ENCODE measurements at regions not wholly inside any gene's neighbourhood (a gene's known extent, or its start where the extent isn't known, plus 50 kb on each side); places are given as distances from the start of the nearest gene placed in this dataset.

DNA sequence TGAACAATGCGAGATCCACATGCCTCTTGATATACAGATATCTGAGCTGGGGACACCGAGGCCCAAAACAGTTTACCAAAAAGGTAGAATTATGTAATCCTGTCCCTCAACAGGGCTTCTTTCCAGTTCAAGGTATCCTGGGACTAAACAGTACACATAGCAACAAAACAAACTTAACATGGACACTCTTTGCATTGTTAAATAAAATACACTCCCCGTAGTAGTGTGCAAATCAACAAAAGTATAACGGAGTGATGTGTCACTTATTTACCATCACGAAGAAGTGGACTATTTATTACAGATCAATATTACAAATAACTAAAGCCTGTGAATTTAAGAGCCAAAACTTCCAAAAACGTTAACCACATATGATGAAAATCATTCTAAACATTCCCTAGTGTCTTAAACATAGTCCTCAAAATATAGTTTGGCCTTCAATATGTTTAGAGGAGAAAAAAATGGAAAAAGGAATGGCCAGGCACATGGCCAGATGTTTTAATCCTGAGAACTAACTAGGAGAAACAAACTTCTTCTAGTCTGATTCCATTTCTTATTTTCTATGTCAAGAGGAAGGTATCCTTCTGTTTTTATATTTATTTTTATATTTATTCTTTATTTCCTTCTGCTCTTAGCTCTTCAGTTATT is 377.5 kb downstream of the OSR1 start:
- H3F3A ChIP-seq (ENCODE audit: control insufficient read depth, insufficient read depth), result no peaks in the 10 kb centered on the region
- no peaks in the 10 kb centered on the region for H3K9me3 ChIP-seq (ENCODE audit: control insufficient read depth, insufficient read depth, low read length)
- no peaks in the 10 kb centered on the region for H4K20me1 ChIP-seq (ENCODE audit: control insufficient read depth, insufficient read depth, low read depth, low read length)
- H3K4me1 ChIP-seq (ENCODE audit: control insufficient read depth, low read length), result no peaks in the 10 kb centered on the region
- H3K27me3 ChIP-seq (ENCODE audit: control insufficient read depth, low read length), result no peaks in the 10 kb centered on the region
- no peak overlapping the region for H3K4me3 ChIP-seq (ENCODE audit: low read length)
- no peaks in the 10 kb centered on the region for H3K9me2 ChIP-seq (replicated peaks; ENCODE audit: control insufficient read depth, low read length)
- H3K4me2 ChIP-seq (ENCODE audit: low read length), result no peak overlapping the region
- no peaks in the 10 kb centered on the region for H3K36me3 ChIP-seq (ENCODE audit: control insufficient read depth, low read length)
- TF ChIP-seq, protein P1, sequence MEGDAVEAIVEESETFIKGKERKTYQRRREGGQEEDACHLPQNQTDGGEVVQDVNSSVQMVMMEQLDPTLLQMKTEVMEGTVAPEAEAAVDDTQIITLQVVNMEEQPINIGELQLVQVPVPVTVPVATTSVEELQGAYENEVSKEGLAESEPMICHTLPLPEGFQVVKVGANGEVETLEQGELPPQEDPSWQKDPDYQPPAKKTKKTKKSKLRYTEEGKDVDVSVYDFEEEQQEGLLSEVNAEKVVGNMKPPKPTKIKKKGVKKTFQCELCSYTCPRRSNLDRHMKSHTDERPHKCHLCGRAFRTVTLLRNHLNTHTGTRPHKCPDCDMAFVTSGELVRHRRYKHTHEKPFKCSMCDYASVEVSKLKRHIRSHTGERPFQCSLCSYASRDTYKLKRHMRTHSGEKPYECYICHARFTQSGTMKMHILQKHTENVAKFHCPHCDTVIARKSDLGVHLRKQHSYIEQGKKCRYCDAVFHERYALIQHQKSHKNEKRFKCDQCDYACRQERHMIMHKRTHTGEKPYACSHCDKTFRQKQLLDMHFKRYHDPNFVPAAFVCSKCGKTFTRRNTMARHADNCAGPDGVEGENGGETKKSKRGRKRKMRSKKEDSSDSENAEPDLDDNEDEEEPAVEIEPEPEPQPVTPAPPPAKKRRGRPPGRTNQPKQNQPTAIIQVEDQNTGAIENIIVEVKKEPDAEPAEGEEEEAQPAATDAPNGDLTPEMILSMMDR (IDR thresholded peaks at IDR 0.05; ENCODE audit: low read depth, low read length, poor library complexity, severe bottlenecking), result no peak
- no peak for TF ChIP-seq EZH2phosphoT487 (IDR thresholded peaks at IDR 0.05; ENCODE audit: borderline replicate concordance, low read length)
- H3K27ac ChIP-seq (ENCODE audit: low read depth, low read length), result no peak overlapping the region
- H3K79me2 ChIP-seq (ENCODE audit: control insufficient read depth, low read length), result no peaks in the 10 kb centered on the region

DNA sequence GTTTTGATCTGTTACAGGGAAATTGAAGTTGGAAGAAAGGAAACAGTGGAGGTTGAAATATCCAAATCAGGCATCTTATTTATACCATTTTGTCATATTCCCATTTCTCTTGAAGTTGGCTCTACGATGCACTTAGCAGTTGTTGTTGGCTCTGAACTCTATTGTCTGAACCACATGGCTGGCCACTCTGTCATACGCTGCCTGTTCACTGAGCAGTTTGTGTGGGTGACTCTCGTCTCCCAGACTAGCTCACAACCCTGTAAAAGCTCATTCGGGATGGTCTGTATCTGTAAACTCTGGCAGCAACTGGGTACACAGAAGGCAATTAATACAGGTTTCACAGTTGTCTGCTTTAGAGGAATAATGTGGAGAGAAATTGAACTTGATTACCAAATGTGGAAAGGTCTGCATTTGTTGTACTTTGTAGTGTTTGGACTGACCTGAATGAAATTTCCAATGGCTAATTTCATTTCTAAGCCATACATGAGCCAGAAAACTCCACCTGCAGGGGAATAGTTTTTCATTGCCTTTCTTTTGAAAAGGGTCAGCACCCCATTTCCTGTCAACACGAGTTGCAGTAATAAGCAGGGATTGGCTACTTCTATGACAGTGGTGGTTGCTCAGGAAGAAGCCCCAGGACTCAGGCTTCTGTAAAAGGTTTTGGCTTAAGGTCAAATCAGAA is 378.2 kb downstream of the OSR1 start:
- H3F3A ChIP-seq (ENCODE audit: control insufficient read depth, insufficient read depth), result no peaks in the 10 kb centered on the region
- TF ChIP-seq, protein P1 (IDR thresholded peaks at IDR 0.05; ENCODE audit: low read depth, low read length, poor library complexity, severe bottlenecking), result no peak
- no peak for TF ChIP-seq EZH2phosphoT487 (IDR thresholded peaks at IDR 0.05; ENCODE audit: borderline replicate concordance, low read length)
- H3K9me3 ChIP-seq (ENCODE audit: control insufficient read depth, insufficient read depth, low read length), result no peaks in the 10 kb centered on the region
- no peak overlapping the region for H3K4me2 ChIP-seq (ENCODE audit: low read length)
- no peaks in the 10 kb centered on the region for H4K20me1 ChIP-seq (ENCODE audit: control insufficient read depth, insufficient read depth, low read depth, low read length)
- H3K36me3 ChIP-seq (ENCODE audit: control insufficient read depth, low read length), result no peaks in the 10 kb centered on the region
- no peaks in the 10 kb centered on the region for H3K27me3 ChIP-seq (ENCODE audit: control insufficient read depth, low read length)
- H3K9me2 ChIP-seq (replicated peaks; ENCODE audit: control insufficient read depth, low read length), result no peaks in the 10 kb centered on the region
- H3K27ac ChIP-seq (ENCODE audit: low read depth, low read length), result no peak overlapping the region
- no peak overlapping the region for H3K4me3 ChIP-seq (ENCODE audit: low read length)
- no peaks in the 10 kb centered on the region for H3K79me2 ChIP-seq (ENCODE audit: control insufficient read depth, low read length)
- H3K4me1 ChIP-seq (ENCODE audit: control insufficient read depth, low read length), result no peaks in the 10 kb centered on the region

DNA sequence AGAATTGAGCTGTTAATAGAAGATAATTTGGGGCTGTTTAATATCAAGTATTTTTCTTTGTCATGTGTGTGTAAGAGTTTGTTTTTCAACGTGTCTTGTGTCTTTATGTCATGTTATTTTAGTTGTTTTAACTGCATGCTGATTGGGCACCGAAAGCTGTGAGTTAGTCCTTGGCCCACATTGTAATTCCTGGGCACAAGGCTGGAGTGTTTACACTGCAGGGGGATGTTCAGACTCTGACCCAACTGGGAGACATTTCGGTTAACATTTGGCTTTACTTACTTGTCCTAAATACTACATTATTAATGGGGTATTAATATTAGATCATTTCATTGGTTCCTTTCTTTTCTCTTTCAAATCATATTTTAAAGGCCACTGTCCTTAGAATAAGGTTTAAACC is 381.0 kb downstream of the OSR1 start:
- Histone ChIP-seq H3K4me1 (ENCODE audit: control insufficient read depth, low read length) (no peaks in the 10 kb centered on the region), H3K27me3 (ENCODE audit: control insufficient read depth, low read length) (no peaks in the 10 kb centered on the region), H3K9me2 (replicated peaks; ENCODE audit: control insufficient read depth, low read length) (no peaks in the 10 kb centered on the region), H4K20me1 (ENCODE audit: control insufficient read depth, insufficient read depth, low read depth, low read length) (no peaks in the 10 kb centered on the region), H3K9me3 (ENCODE audit: control insufficient read depth, insufficient read depth, low read length) (no peaks in the 10 kb centered on the region), H3K4me3 (ENCODE audit: low read length) (no peak overlapping the region), H3K27ac (ENCODE audit: low read depth, low read length) (no peak overlapping the region), H3F3A (ENCODE audit: control insufficient read depth, insufficient read depth) (no peaks in the 10 kb centered on the region), H3K4me2 (ENCODE audit: low read length) (no peak overlapping the region), H3K79me2 (ENCODE audit: control insufficient read depth, low read length) (no peaks in the 10 kb centered on the region), H3K36me3 (ENCODE audit: control insufficient read depth, low read length) (no peaks in the 10 kb centered on the region)
- TF ChIP-seq, protein P1 (IDR thresholded peaks at IDR 0.05; ENCODE audit: low read depth, low read length, poor library complexity, severe bottlenecking), result no peak
- no peak for TF ChIP-seq EZH2phosphoT487 (IDR thresholded peaks at IDR 0.05; ENCODE audit: borderline replicate concordance, low read length)

Data from DOHH2 (cell line).